Urinary bladder (tissue), 3 donors: ENCODE measurements at regions not wholly inside any gene's neighbourhood (a gene's known extent, or its start where the extent isn't known, plus 50 kb on each side); places are given as distances from the start of the nearest gene placed in this dataset.
A peak's percentile ranks its signal among the peaks of the same experiment; 100 is the strongest.
"Not testable (repeated sequence)": the region's sequence is repeated elsewhere in the genome, so short reads cannot be mapped to it uniquely, and the experiment has no call there.

Experiments used
- DNase-seq: peaks from one replicate; pipeline ENCODE4 v3.0.0-alpha.2; 2015; ENCODE audit errors: extremely low spot score
- H3K27ac ChIP-seq: one replicate; pipeline ENCODE4 v1.5.1; 2013; ENCODE audit warnings: low read depth, mild to moderate bottlenecking, moderate library complexity
- H3K36me3 ChIP-seq: one replicate; pipeline ENCODE4 v1.6.1; 2013; ENCODE audit warnings: mild to moderate bottlenecking, moderate library complexity; ENCODE audit not compliant: insufficient read depth
- H3K4me1 ChIP-seq: one replicate; pipeline ENCODE4 v1.6.1; 2013; ENCODE audit warnings: mild to moderate bottlenecking, moderate library complexity; ENCODE audit not compliant: insufficient read depth
- H3K4me3 ChIP-seq: one replicate; pipeline ENCODE4 v1.5.1; 2013; ENCODE audit warnings: low read depth, low read length
- WGBS: extraction: QIAGEN DNeasy Blood & Tissue Kit; methylation state at CpG from one replicate; pipeline ENCODE4 v1.1.7; 2013; 5-methylcytosine and 5-hydroxymethylcytosine counted together
- donor health status: healthy with polysubstance abuse.
- donor health status: healthy.

DNA sequence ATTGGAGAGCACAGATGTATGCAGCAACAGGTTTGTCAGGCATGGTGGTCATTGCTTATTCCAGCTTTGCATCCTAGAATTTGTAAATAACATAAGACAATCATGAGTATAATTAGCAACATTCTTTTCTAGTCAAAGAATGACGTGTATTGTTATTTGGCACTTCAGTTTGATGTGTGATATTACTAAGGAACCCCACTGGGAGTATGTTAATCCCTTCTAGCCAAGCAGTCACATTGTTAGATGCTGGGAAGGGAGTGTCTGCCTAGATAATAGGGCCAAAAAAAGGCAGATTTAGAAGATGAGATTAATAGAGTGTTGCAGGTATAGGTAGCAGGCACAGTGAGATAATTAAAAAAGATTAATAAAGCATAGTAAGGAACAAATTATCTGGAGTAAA lies 159.2 kb upstream of the WDFY3 start:
- WGBS: 29% methylated on average over 1 of the region's 1 CpG
- no peaks in the 10 kb centered on the region for H3K4me1 ChIP-seq
- no peak for DNase-seq
- H3K4me3 ChIP-seq: no peak overlapping the region
- H3K36me3 ChIP-seq: no peaks in the 10 kb centered on the region
- no peak overlapping the region for H3K27ac ChIP-seq

DNA sequence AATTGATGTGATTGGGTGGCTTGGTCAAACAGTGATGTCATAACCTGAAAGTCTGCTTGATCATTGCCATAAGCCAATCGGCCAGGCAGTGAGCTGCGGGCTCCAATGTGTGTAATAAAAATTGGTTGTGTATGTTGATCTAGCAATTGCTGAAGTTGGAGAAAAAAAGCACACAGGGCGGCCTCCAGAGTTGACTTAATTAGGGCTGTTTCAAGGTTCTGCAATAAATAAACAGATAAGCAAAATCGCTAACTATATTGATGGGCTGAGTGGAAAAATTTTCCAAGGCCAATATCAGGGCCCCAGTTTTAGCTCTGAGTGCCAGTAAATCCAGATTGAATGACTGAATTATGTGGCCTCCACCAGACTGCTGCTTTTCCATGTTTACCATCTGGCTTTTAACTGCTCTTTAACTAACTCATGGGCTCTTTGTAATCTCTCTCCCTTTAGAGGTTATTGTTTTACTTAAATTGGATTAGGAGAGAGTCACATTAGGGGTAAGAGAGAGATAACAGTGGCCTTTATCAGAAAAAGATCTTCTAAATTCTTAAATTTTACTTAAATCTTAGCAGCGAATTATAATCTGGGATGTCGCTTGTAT lies 160.6 kb upstream of the WDFY3 start:
- DNase-seq: no peak
- H3K4me1 ChIP-seq: no peaks in the 10 kb centered on the region
- no peak overlapping the region for H3K4me3 ChIP-seq
- 68% methylated on average over 6 of the region's 6 CpGs for WGBS
- no peaks in the 10 kb centered on the region for H3K36me3 ChIP-seq
- no peak overlapping the region for H3K27ac ChIP-seq

DNA sequence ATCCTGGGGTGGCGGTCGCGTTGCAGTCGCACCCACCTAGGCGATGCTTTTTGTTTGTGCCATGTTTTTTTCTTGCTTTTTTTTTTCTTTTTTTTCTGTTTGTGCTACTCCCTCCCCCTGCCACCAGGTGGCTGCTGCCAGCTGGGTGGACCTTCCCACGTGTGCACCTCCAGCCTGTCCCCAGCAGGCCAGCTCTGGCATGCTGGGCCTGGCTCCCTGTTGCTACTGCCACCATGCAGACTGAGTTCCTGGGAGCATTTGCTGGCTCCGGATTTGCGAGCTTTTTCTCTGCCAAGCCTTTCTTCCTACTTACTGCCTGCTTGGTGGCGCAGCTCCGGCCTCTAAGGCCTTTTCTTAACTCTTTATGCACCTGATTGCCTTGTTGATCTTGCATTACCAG lies 161.2 kb upstream of the WDFY3 start:
- Histone ChIP-seq H3K36me3 (no peaks in the 10 kb centered on the region), H3K27ac (no peak overlapping the region), H3K4me3 (no peak overlapping the region), H3K4me1 (no peaks in the 10 kb centered on the region)
- WGBS: 34% methylated on average over 10 of the region's 10 CpGs
- no peak for DNase-seq

DNA sequence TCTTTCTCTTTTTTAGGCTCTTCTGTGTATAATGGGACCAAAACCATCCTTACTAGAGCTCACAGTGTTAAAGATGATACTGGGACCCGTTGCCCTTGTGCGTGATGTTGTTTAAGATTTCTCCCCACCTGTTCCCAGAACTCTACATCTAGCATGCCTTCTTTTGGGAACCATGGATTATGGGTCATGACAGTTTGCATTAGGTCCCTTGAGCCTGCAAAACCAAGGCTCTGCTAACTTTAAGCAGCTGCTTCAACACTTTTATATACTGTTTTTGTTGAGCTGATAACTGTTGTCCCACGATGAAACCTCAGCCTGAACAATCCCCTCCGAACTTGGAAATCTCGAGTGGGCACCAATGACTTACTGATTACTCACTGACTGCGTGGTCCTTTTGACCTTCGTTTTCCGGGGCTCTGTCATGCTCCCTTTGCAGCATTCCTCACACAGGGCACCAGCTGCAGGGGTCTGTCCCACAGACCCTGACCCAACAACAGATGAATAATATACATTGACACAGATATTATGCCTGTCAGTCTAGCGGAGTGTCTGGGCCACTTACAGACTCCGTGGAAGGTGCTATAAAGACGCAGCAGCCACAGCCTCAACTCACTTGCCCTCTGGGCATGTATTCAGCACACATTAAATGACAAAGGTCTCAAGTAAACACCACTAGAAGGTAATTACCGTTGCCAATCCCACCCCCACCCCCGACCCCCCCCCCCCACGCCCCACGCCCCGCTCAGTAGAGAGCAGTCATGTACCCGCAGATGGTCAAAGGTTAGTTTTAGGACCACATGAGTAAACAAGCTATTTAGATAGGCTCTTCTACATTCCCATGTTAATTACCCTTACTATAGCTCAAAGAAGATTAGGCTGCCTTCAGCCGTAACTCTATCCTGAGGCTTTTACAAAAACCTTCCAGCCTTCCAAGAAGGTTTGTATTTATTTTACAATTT lies 162.0 kb upstream of the WDFY3 start:
- 63% methylated on average over 18 of the region's 18 CpGs for WGBS
- Histone ChIP-seq H3K27ac (no peak overlapping the region), H3K36me3 (no peaks in the 10 kb centered on the region), H3K4me3 (no peak overlapping the region), H3K4me1 (no peaks in the 10 kb centered on the region)
- DNase-seq: no peak

DNA sequence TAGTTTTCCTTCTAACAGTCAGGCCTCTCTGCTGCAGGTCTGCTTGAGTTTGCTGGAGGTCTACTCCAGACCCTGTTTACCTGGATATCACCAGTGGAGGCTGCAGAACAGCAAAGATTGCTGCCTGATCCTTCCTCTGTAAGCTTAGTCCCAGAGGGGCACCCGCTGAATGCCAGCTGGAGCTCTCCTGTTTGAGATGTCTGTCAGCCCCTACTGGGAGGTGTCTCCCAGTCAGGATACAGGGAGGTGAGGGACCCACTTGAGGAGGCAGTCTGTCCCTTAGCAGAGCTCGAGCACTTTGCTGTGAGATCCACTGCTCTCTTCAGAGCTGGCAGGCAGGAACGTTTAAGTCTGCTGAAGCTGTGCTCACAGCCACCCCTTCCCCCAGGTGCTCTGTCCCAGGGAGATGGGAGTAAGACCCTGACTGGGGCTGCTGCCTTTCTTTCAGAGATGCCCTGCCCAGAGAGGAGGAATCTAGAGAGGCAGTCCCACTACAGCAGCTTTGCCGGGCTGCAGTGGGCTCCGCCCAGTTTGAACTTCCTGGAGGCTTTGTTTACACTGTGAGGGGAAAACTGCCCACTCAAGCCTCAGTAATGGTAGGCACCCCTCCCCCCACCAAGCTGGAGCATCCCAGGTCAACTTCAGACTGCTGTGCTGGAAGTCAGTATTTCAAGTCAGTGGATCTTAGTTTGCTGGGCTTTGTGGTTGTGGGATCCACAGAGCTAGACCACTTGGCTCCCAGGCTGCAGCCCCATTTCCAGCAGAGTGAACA lies 163.1 kb upstream of the WDFY3 start:
- H3K27ac ChIP-seq, H3K4me1 ChIP-seq, H3K4me3 ChIP-seq, DNase-seq, H3K36me3 ChIP-seq: not testable (repeated sequence)
- 49% methylated on average over 5 of the region's 5 CpGs for WGBS

DNA sequence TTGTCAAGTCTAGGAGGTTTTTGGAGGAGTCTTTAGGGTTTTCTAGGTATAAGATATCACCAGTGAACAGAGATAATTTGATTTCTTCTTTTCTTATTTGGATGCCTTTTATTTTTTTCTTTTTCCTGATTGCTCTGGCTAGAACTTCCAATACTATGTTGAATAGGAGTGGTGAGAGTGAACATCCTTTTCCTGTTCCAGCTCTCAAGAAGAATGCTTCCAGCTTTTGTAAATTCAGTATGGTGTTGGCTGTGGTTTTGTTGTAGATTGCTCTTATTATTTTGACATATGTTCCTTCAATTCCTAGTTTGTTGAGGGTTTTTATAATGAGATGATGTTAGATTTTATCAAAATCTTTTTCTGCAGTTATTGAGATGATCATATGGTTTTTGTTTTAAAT lies 165.6 kb upstream of the WDFY3 start:
- no peak for DNase-seq
- no peaks in the 10 kb centered on the region for H3K4me1 ChIP-seq
- H3K27ac ChIP-seq: no peak overlapping the region
- no peak overlapping the region for H3K4me3 ChIP-seq
- no peaks in the 10 kb centered on the region for H3K36me3 ChIP-seq

DNA sequence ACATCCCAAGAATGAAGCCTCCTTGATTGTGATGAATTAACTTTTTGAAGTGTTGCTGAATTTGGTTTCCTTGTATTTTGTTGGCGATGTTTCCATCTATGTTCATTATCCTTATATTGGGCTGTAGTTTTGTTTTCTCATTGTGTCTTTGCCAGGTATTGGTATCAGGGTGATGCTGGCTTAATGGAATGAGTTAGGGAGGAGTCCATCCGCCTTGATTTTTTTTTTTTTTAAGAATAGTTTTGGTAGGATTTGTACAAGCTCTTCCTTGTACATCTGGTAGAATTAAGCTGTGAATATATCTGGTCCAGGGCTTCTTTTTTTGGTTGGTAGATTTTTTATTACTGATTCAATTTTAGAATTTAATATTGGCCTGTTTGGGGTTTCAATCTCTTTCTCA lies 166.1 kb upstream of the WDFY3 start:
- Histone ChIP-seq H3K27ac (no peak overlapping the region), H3K36me3 (no peaks in the 10 kb centered on the region), H3K4me3 (no peak overlapping the region), H3K4me1 (no peaks in the 10 kb centered on the region)
- no peak for DNase-seq
- WGBS: 85% methylated on average over 2 of the region's 2 CpGs

DNA sequence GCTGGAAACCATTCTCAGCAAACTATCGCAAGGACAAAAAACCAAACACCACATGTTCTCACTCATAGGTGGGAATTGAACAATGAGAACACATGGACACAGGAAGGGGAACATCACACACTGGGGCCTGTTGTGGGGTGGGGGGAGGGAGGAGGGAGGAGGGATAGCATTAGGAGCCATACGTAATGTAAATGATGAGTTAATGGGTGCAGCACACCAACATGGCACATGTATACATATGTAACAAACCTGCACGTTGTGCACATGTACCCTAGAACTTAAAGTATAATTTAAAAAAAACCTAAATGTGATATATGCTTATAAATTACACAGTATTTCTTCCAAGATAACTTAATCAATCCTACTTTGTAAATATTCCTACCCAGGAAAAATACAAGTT lies 173.3 kb upstream of the WDFY3 start:
- H3K4me1 ChIP-seq, H3K36me3 ChIP-seq, DNase-seq, H3K4me3 ChIP-seq, H3K27ac ChIP-seq: not testable (repeated sequence)
- 89% methylated on average over 3 of the region's 3 CpGs for WGBS

DNA sequence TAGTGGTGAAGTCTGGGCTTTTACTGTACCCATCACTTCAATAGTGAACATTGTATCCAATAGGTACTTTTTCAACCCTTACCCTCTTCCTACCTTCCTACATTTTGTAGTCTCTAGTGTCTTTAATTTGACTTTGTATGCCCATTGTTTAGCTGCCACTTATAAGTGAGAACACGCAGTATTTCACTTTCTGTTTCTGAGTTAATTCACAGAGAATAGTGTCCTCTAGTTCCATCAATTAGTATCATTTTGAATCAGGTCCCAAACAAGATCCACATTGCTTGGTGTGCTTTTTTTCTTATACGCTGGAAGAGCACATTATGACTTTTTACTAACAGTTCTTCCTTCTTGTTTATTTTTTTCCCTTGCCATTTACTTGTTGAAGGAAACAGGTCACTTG lies 176.0 kb upstream of the WDFY3 start:
- no peak for DNase-seq
- no peaks in the 10 kb centered on the region for H3K36me3 ChIP-seq
- H3K4me1 ChIP-seq: no peaks in the 10 kb centered on the region
- H3K4me3 ChIP-seq: no peak overlapping the region
- 84% methylated on average over 2 of the region's 2 CpGs for WGBS
- H3K27ac ChIP-seq: no peak overlapping the region

DNA sequence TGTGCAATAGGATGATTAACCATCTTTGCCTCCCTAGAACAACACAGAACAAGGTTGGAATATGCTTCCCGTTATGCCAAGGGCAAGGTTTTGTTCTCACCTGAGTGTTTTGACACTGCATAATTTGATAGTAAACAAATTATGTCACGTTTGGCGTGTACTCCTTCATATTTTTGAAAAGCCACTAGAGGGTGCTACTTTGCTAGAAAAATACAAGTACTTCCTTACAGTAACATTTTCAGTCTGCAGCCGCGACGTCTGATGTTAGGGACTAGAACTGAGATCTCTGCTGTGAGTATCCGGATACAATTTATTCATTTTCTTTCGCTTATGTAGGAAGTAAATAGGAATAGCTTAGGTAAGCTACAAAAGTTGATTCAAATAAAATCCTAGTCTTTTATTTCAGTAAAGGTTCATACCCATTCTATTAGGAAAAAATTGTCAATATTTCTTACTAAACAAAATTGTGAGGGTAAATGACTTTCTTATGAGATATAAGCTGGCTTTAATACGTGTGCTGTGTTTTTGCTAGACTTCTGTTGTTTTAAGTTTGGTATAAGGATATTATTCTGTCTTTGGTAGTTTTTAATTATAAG lies 181.1 kb upstream of the WDFY3 start:
- Histone ChIP-seq H3K4me3 (no peak overlapping the region), H3K36me3 (no peaks in the 10 kb centered on the region), H3K27ac (no peak overlapping the region), H3K4me1 (no peaks in the 10 kb centered on the region)
- 9% methylated on average over 9 of the region's 9 CpGs for WGBS
- DNase-seq: peak; percentile 59

DNA sequence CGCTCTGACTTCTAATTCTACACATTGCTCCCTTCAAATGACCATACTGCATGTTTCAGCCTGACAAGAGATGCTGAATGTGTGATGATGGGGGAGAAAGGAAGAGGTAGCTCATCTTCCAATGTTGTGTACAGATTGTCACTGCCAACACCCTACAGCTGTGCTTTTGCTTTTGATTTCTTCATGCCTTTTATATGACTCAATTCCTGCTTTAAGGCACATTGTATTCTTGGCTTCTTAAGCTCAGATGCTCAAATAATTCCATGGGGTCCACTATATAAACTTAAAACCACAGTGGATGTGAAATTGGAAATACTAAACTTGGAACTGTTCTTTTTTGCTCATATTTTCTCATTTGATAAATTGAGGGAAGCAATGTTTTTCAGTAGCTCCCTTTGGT lies 183.2 kb upstream of the WDFY3 start:
- no peak overlapping the region for H3K27ac ChIP-seq
- DNase-seq: peak; percentile 57
- no peak overlapping the region for H3K4me3 ChIP-seq
- WGBS: 89% methylated on average over 1 of the region's 1 CpG
- no peaks in the 10 kb centered on the region for H3K36me3 ChIP-seq
- no peaks in the 10 kb centered on the region for H3K4me1 ChIP-seq

DNA sequence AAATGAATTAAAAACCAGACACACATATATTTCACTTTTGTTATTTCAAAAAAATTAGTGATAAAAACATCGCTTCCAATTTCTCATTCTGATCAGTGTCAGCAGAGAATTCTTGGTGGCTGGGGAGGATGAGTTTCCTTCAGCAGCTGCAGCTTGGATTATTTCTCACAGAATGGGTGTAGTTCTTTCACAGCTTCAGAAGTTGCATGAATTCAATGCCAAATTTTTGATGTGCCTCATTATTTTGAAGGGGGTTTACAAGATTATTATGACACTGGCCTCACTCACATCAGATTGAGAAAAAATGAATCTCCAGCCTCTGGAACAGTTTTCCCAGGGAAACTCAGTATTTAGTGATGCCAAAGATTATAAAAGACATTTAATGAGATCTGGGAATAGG lies 184.9 kb upstream of the WDFY3 start:
- no peaks in the 10 kb centered on the region for H3K4me1 ChIP-seq
- no peaks in the 10 kb centered on the region for H3K36me3 ChIP-seq
- no peak for DNase-seq
- WGBS: 91% methylated on average over 1 of the region's 1 CpG
- H3K27ac ChIP-seq: no peak overlapping the region
- H3K4me3 ChIP-seq: no peak overlapping the region

DNA sequence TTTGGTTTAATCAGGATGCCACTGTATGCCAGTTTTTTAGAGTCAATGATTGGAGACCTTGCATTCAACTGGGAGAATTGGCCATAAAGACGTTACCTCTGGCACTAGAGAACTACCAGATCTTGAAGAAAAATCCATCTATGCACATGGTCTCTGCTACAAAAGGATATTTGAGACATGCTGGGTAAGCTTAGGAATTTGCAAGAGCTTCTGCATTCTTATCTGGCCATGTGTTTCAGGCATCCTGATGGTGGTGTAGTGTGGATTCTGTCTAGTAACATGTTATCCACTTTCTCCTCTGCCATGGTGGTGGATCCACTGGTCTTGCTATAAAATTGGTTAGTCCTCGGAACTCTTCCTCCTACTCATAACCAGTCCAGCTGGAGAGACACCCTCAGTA lies 185.3 kb upstream of the WDFY3 start:
- H3K4me3 ChIP-seq: no peak overlapping the region
- DNase-seq: no peak
- H3K4me1 ChIP-seq: no peaks in the 10 kb centered on the region
- H3K27ac ChIP-seq: no peak overlapping the region
- WGBS: 79% methylated on average over 2 of the region's 2 CpGs
- H3K36me3 ChIP-seq: no peaks in the 10 kb centered on the region
